Spleen (tissue), 7 donors: ENCODE measurements at regions not wholly inside any gene's neighbourhood (a gene's known extent, or its start where the extent isn't known, plus 50 kb on each side); places are given as distances from the start of the nearest gene placed in this dataset.

ENCODE experiments used
- POLR2A ChIP-seq, 3 donors: fragments of 450-650 bp; IDR thresholded peaks; one replicate each; pipeline ENCODE4 v1.5.1; 2017; ENCODE audit warnings: antibody characterized with exemption in 3 of 3, mild to moderate bottlenecking in 1 of 3
- POLR2AphosphoS5 ChIP-seq, 3 donors: sonication (generic); formaldehyde crosslinking; IDR thresholded peaks; one replicate each; pipeline ENCODE4 v1.5.1; 2017; ENCODE audit warnings: antibody characterized with exemption in 3 of 3
- TF ChIP-seq, protein P1 (sequence below), 11 experiments: fragments of 200-600 bp in 7 of 11; fragments of 450-650 bp in 4 of 11; sonication (generic) in 4 of 11; IDR thresholded peaks in 8 of 11; conservative IDR thresholded peaks in 3 of 11; 1 replicate in 7 of 11; 2 replicates in 4 of 11; pipeline versions ENCODE4 v1.4.0 to v1.8.0; 2016 to 2021; ENCODE audit warnings: antibody characterized with exemption in 11 of 11, inconsistent platforms in 4 of 11, mild to moderate bottlenecking in 1 of 11
- donor health status: DM: no; HTN: no; CAD: no; lungs with moderate emphysema.
- donor health status: DM: no; HTN: no; CAD: no.
- donor health status: DM: no; HTN: no; CAD: no.

- TF ChIP-seq, protein P1, sequence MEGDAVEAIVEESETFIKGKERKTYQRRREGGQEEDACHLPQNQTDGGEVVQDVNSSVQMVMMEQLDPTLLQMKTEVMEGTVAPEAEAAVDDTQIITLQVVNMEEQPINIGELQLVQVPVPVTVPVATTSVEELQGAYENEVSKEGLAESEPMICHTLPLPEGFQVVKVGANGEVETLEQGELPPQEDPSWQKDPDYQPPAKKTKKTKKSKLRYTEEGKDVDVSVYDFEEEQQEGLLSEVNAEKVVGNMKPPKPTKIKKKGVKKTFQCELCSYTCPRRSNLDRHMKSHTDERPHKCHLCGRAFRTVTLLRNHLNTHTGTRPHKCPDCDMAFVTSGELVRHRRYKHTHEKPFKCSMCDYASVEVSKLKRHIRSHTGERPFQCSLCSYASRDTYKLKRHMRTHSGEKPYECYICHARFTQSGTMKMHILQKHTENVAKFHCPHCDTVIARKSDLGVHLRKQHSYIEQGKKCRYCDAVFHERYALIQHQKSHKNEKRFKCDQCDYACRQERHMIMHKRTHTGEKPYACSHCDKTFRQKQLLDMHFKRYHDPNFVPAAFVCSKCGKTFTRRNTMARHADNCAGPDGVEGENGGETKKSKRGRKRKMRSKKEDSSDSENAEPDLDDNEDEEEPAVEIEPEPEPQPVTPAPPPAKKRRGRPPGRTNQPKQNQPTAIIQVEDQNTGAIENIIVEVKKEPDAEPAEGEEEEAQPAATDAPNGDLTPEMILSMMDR (IDR thresholded peaks at IDR 0.05 in 8 of 11, conservative IDR thresholded peaks at IDR 0.05 in 3 of 11) = no peak
- TF ChIP-seq POLR2A (IDR thresholded peaks at IDR 0.05) = no peak
- peak in 2 of 3 donors; percentile 27 to 65 for TF ChIP-seq POLR2AphosphoS5 (IDR thresholded peaks at IDR 0.05)
Measured at GRCh38 chr1:67564193-67564592, 120.8 kb upstream of the GADD45A start.
